ENCODE measurements at regions not wholly inside any gene's neighbourhood (a gene's known extent, or its start where the extent isn't known, plus 50 kb on each side); places are given as distances from the start of the nearest gene placed in this dataset.

DNA sequence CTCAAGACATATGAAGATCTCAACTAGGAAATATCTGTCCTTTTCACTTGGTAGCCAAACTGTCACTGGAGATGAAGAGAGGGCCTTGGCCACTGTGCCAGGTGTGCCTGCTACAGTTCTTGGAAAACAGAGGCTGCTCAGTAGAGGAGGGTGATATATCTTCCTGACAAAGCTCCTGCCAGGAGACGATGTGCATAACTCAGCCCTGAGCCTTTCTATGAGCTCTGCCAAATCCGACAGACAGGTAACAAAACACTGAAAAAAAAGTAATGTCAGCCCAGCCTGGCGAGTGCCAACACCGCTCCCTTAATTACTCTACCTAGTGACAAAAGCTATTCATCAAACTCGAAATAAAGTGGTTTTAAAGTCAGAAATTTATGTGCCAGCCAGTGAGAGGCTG is 123.2 kb downstream of the MFSD1 start (continued):
- TF ChIP-seq, protein P1, sequence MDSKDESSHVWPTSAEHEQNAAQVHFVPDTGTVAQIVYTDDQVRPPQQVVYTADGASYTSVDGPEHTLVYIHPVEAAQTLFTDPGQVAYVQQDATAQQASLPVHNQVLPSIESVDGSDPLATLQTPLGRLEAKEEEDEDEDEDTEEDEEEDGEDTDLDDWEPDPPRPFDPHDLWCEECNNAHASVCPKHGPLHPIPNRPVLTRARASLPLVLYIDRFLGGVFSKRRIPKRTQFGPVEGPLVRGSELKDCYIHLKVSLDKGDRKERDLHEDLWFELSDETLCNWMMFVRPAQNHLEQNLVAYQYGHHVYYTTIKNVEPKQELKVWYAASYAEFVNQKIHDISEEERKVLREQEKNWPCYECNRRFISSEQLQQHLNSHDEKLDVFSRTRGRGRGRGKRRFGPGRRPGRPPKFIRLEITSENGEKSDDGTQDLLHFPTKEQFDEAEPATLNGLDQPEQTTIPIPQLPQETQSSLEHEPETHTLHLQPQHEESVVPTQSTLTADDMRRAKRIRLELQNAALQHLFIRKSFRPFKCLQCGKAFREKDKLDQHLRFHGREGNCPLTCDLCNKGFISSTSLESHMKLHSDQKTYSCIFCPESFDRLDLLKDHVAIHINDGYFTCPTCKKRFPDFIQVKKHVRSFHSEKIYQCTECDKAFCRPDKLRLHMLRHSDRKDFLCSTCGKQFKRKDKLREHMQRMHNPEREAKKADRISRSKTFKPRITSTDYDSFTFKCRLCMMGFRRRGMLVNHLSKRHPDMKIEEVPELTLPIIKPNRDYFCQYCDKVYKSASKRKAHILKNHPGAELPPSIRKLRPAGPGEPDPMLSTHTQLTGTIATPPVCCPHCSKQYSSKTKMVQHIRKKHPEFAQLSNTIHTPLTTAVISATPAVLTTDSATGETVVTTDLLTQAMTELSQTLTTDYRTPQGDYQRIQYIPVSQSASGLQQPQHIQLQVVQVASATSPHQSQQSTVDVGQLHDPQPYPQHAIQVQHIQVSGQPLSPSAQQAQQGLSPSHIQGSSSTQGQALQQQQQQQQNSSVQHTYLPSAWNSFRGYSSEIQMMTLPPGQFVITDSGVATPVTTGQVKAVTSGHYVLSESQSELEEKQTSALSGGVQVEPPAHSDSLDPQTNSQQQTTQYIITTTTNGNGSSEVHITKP (IDR thresholded peaks at IDR 0.05; ENCODE audit: partially characterized antibody): no peak

DNA sequence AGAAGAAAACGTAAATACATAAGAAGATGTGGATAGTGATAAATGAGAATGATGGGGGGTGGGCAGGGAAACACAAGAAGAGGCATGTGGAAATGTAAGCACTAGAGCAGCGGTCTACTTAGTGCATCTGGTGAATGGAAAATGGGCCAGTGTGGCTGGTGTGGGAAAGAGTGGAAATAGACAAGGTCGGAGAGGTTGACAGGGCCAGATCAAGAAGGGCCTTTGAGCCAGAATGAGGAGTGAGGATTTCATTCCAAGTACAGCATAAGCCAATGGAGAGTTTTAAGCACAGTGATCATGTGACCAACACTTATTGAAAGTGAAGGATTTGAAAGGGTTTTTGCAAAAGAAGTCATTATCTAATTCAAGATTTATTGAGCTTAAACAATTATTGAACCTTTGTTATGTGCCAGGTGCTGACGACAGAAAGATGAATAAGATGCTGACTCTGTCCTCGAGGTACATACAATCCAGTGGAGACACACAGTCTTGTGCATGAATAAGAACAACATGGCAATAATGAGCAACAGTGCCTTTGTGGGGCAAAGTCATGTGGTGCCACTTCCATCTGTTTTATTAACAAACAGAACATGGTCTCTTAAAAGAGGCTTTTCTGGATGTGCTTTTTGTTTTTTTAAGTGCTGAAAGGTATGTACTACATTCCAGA is 124.1 kb downstream of the MFSD1 start:
- 0% methylated on average over 5 of the region's 5 CpGs for WGBS (ENCODE audit: insufficient coverage, low coverage, missing lambda C conversion rate)
- DNase-seq (ENCODE audit: extremely low read depth in 1 of 4, low spot score in 3 of 4) (no peak), ATAC-seq (no peak), FAIRE-seq (no peak)
- Histone ChIP-seq H3K4me2 (ENCODE audit: insufficient read depth, low read length) (no peak overlapping the region), H2AFZ (ENCODE audit: low read depth, low read length) (no peak overlapping the region), H3K9me3 (replicated peaks; ENCODE audit: control insufficient read depth, insufficient read depth, low read depth, low read length) (no peaks in the 10 kb centered on the region), H4K20me1 (replicated peaks; ENCODE audit: control insufficient read depth, insufficient read depth, low read length) (no peaks in the 10 kb centered on the region), H3K9ac (ENCODE audit: insufficient read depth in 1 of 2, low read depth in 2 of 2, low read length in 2 of 2) (no peak overlapping the region), H3K9me1 (ENCODE audit: control insufficient read depth, insufficient read depth, low read length) (no peaks in the 10 kb centered on the region), H3K4me3 (no peak overlapping the region), H3K27me3 (ENCODE audit: control insufficient read depth in 2 of 2, insufficient read depth in 2 of 2, low read length in 2 of 2) (no peaks in the 10 kb centered on the region), H3K36me3 (ENCODE audit: control insufficient read depth, insufficient read depth, low read length) (no peaks in the 10 kb centered on the region), H3K27ac (ENCODE audit: extremely low read depth, low read depth, low read length) (no peak overlapping the region), H3K79me2 (ENCODE audit: control insufficient read depth, insufficient read depth, low read length) (no peaks in the 10 kb centered on the region), H3K4me1 (replicated peaks in 1 of 2; ENCODE audit: control insufficient read depth in 2 of 2, insufficient read depth in 2 of 2, low read length in 2 of 2) (no peaks in the 10 kb centered on the region)
- ChIA-PET POLR2A (interaction anchor here (0.6 kb wide), 1 partner anchor 101 kb away, joined by 4 read pairs; no protein-coding TSS in a partner anchor), CTCF (ENCODE audit: low intra/inter-chr PET ratio) (no interaction called here)
- intact Hi-C loops (cut with micrococcal nuclease) (no loop called here), in situ Hi-C loops (cut with MboI) (no loop called here)
- TF ChIP-seq, protein P2, sequence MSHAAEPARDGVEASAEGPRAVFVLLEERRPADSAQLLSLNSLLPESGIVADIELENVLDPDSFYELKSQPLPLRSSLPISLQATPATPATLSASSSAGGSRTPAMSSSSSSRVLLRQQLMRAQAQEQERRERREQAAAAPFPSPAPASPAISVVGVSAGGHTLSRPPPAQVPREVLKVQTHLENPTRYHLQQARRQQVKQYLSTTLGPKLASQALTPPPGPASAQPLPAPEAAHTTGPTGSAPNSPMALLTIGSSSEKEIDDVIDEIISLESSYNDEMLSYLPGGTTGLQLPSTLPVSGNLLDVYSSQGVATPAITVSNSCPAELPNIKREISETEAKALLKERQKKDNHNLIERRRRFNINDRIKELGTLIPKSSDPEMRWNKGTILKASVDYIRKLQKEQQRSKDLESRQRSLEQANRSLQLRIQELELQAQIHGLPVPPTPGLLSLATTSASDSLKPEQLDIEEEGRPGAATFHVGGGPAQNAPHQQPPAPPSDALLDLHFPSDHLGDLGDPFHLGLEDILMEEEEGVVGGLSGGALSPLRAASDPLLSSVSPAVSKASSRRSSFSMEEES (CRISPR knock-in tag; IDR thresholded peaks at IDR 0.05): peak; percentile 59
- TF ChIP-seq FOXK2 (conservative IDR thresholded peaks at IDR 0.05 in 1 of 2, IDR thresholded peaks at IDR 0.05 in 1 of 2; ENCODE audit: low read depth in 2 of 2): no peak
- TF ChIP-seq ZNF551 (CRISPR knock-in tag; IDR thresholded peaks at IDR 0.05): no peak
- TF ChIP-seq LARP7 (IDR thresholded peaks at IDR 0.05): no peak
- BruUV-seq (replicated peaks): no TSS peak
